Stomach smooth muscle (tissue), 2 donors: ENCODE measurements at regions not wholly inside any gene's neighbourhood (a gene's known extent, or its start where the extent isn't known, plus 50 kb on each side); places are given as distances from the start of the nearest gene placed in this dataset.

Experiments
- H3K27ac ChIP-seq: one replicate; pipeline ENCODE4 v1.7.0; 2013; ENCODE audit warnings: mild to moderate bottlenecking, low read length, inconsistent platforms
- H3K27me3 ChIP-seq, 2 donors: one replicate each; pipeline ENCODE4 v1.7.0; 2013; ENCODE audit warnings: low read length in 2 of 2; ENCODE audit not compliant: insufficient read depth in 2 of 2, control insufficient read depth in 1 of 2
- H3K36me3 ChIP-seq, 2 donors: one replicate each; pipeline ENCODE4 v1.7.0; 2013; ENCODE audit warnings: low read length in 2 of 2; ENCODE audit not compliant: control insufficient read depth in 2 of 2, insufficient read depth in 2 of 2
- H3K4me1 ChIP-seq: one replicate; pipeline ENCODE4 v1.7.0; 2013; ENCODE audit warnings: low read length; ENCODE audit not compliant: control insufficient read depth, insufficient read depth
- H3K4me3 ChIP-seq, 2 donors: one replicate each; pipeline ENCODE4 v1.7.0; 2013; ENCODE audit warnings: low read length in 2 of 2
- H3K9ac ChIP-seq, 2 donors: one replicate each; pipeline ENCODE4 v1.7.0; 2013; ENCODE audit warnings: low read length in 2 of 2, mild to moderate bottlenecking in 1 of 2
- H3K9me3 ChIP-seq, 2 donors: one replicate each; pipeline ENCODE4 v1.7.0; 2013; ENCODE audit warnings: low read length in 2 of 2; ENCODE audit not compliant: control insufficient read depth in 2 of 2
- donor health status: healthy.
- donor health status: Pancreatic carcinoma.

GRCh38 chr12:31846405-31846804 is 112.8 kb upstream of the RESF1 start:
- Histone ChIP-seq H3K9ac (no peak overlapping the region), H3K36me3 (no peaks in the 10 kb centered on the region), H3K4me1 (no peaks in the 10 kb centered on the region), H3K9me3 (no peaks in the 10 kb centered on the region), H3K4me3 (no peak overlapping the region), H3K27me3 (no peaks in the 10 kb centered on the region), H3K27ac (no peak overlapping the region)

- Histone ChIP-seq H3K4me1 (no peaks in the 10 kb centered on the region), H3K27me3 (no peaks in the 10 kb centered on the region), H3K36me3 (no peaks in the 10 kb centered on the region), H3K9me3 (no peaks in the 10 kb centered on the region), H3K4me3 (no peak overlapping the region), H3K27ac (no peak overlapping the region), H3K9ac (no peak overlapping the region)
Observed at GRCh38 chr12:31845613-31846322, 113.4 kb upstream of the RESF1 start.

- Histone ChIP-seq H3K4me1 (no peaks in the 10 kb centered on the region), H3K36me3 (no peaks in the 10 kb centered on the region), H3K4me3 (no peak overlapping the region), H3K27me3 (no peaks in the 10 kb centered on the region), H3K9ac (no peak overlapping the region), H3K27ac (no peak overlapping the region), H3K9me3 (no peaks in the 10 kb centered on the region)
Observed at GRCh38 chr12:31843398-31844095, 114.7 kb upstream of the AMN1 start.

GRCh38 chr12:31837913-31838312 is 109.1 kb upstream of the AMN1 start:
- H3K27ac ChIP-seq: no peak overlapping the region
- no peak overlapping the region for H3K9ac ChIP-seq
- H3K27me3 ChIP-seq: no peaks in the 10 kb centered on the region
- no peaks in the 10 kb centered on the region for H3K4me1 ChIP-seq
- no peaks in the 10 kb centered on the region for H3K36me3 ChIP-seq
- no peak overlapping the region for H3K4me3 ChIP-seq
- H3K9me3 ChIP-seq: peaks cover 2 to 8% of the 10 kb centered on the region in 2 donors

- Histone ChIP-seq H3K36me3 (no peaks in the 10 kb centered on the region), H3K4me3 (no peak overlapping the region), H3K9me3 (peaks cover 2 to 8% of the 10 kb centered on the region in 2 donors), H3K4me1 (no peaks in the 10 kb centered on the region), H3K27me3 (no peaks in the 10 kb centered on the region), H3K27ac (no peak overlapping the region), H3K9ac (no peak overlapping the region)
Observed at GRCh38 chr12:31835276-31835882, 106.6 kb upstream of the AMN1 start.

- H3K27me3 ChIP-seq: no peaks in the 10 kb centered on the region
- H3K27ac ChIP-seq: no peak overlapping the region
- no peaks in the 10 kb centered on the region for H3K36me3 ChIP-seq
- H3K4me1 ChIP-seq: no peaks in the 10 kb centered on the region
- no peak overlapping the region for H3K4me3 ChIP-seq
- H3K9me3 ChIP-seq: peaks cover 2 to 8% of the 10 kb centered on the region in 2 donors
- no peak overlapping the region for H3K9ac ChIP-seq
Observed at GRCh38 chr12:31834150-31834549, 105.3 kb upstream of the AMN1 start.

GRCh38 chr12:31832740-31833729 is 104.2 kb upstream of the AMN1 start:
- H3K9me3 ChIP-seq: peaks cover 2 to 5% of the 10 kb centered on the region in 2 donors
- H3K9ac ChIP-seq: no peak overlapping the region
- H3K36me3 ChIP-seq: no peaks in the 10 kb centered on the region
- H3K4me3 ChIP-seq: no peak overlapping the region
- no peaks in the 10 kb centered on the region for H3K27me3 ChIP-seq
- no peak overlapping the region for H3K27ac ChIP-seq
- H3K4me1 ChIP-seq: no peaks in the 10 kb centered on the region

GRCh38 chr12:31828071-31828470 is 99.2 kb upstream of the AMN1 start:
- H3K36me3 ChIP-seq: no peaks in the 10 kb centered on the region
- H3K9ac ChIP-seq: no peak overlapping the region
- H3K4me3 ChIP-seq: no peak overlapping the region
- H3K27me3 ChIP-seq: no peaks in the 10 kb centered on the region
- H3K4me1 ChIP-seq: no peaks in the 10 kb centered on the region
- no peak overlapping the region for H3K27ac ChIP-seq
- H3K9me3 ChIP-seq: no peaks in the 10 kb centered on the region

- Histone ChIP-seq H3K9ac (no peak overlapping the region), H3K36me3 (no peaks in the 10 kb centered on the region), H3K4me3 (no peak overlapping the region), H3K9me3 (no peaks in the 10 kb centered on the region), H3K4me1 (no peaks in the 10 kb centered on the region), H3K27ac (no peak overlapping the region), H3K27me3 (no peaks in the 10 kb centered on the region)
Observed at GRCh38 chr12:31822761-31823160, 93.9 kb upstream of the AMN1 start.

- no peaks in the 10 kb centered on the region for H3K27me3 ChIP-seq
- H3K27ac ChIP-seq: no peak overlapping the region
- no peaks in the 10 kb centered on the region for H3K4me1 ChIP-seq
Observed at GRCh38 chr12:31821484-31821883, 92.7 kb upstream of the AMN1 start.

More at GRCh38 chr12:31821484-31821883, 92.7 kb upstream of the AMN1 start:
- Histone ChIP-seq H3K4me3 (no peak overlapping the region), H3K9ac (no peak overlapping the region), H3K9me3 (no peaks in the 10 kb centered on the region), H3K36me3 (no peaks in the 10 kb centered on the region)
